LNCAP (cell line): ENCODE measurements at regions not wholly inside any gene's neighbourhood (a gene's known extent, or its start where the extent isn't known, plus 50 kb on each side); places are given as distances from the start of the nearest gene placed in this dataset.

Experiments
- CTCF ChIP-seq: fragments of 450-650 bp; IDR thresholded peaks from 2 replicates; pipeline ENCODE4 v1.5.1; 2017; ENCODE audit warnings: mild to moderate bottlenecking

GRCh38 chr11:126132319-126132718 lies 69.7 kb upstream of the CDON start:
- TF ChIP-seq CTCF: no peak

- TF ChIP-seq CTCF: no peak
Observed at GRCh38 chr11:126129727-126130671, 67.3 kb upstream of the CDON start.

GRCh38 chr11:126127898-126128297 lies 65.2 kb upstream of the CDON start:
- no peak for TF ChIP-seq CTCF

GRCh38 chr11:126127284-126127845 lies 64.7 kb upstream of the CDON start:
- no peak for TF ChIP-seq CTCF

GRCh38 chr11:126124231-126124661 lies 61.6 kb upstream of the CDON start:
- no peak for TF ChIP-seq CTCF

GRCh38 chr11:126123686-126124085 lies 61.0 kb upstream of the CDON start:
- no peak for TF ChIP-seq CTCF

GRCh38 chr11:126122863-126123262 lies 60.2 kb upstream of the CDON start:
- no peak for TF ChIP-seq CTCF
